ENCODE measurements at regions not wholly inside any gene's neighbourhood (a gene's known extent, or its start where the extent isn't known, plus 50 kb on each side); places are given as distances from the start of the nearest gene placed in this dataset.
A peak's percentile ranks its signal among the peaks of the same experiment; 100 is the strongest.

GRCh38 chr18:35816003-35816402, 156.5 kb upstream of the RMP24 start:
- H4K20me1 ChIP-seq: no peaks in the 10 kb centered on the region
- no peaks in the 10 kb centered on the region for H3K27me3 ChIP-seq
- no peak overlapping the region for H3K4me2 ChIP-seq
- H3K36me3 ChIP-seq: no peaks in the 10 kb centered on the region
- H3K4me1 ChIP-seq: peaks cover 0 to 16% (median 13%) of the 10 kb centered on the region in 10 experiments; a peak in 12 of 20 replicates
- H3K4me3 ChIP-seq: no peak overlapping the region
- H3K27ac ChIP-seq: no peak overlapping the region
- no peak overlapping the region for H3K9ac ChIP-seq
- H3K9me3 ChIP-seq (replicated peaks in 1 of 11): peaks cover 0 to 14% (median 0%) of the 10 kb centered on the region in 11 experiments; a peak in 2 of 22 replicates
- no peak for TF ChIP-seq Cebpa-rat (IDR thresholded peaks at IDR 0.05)

DNA sequence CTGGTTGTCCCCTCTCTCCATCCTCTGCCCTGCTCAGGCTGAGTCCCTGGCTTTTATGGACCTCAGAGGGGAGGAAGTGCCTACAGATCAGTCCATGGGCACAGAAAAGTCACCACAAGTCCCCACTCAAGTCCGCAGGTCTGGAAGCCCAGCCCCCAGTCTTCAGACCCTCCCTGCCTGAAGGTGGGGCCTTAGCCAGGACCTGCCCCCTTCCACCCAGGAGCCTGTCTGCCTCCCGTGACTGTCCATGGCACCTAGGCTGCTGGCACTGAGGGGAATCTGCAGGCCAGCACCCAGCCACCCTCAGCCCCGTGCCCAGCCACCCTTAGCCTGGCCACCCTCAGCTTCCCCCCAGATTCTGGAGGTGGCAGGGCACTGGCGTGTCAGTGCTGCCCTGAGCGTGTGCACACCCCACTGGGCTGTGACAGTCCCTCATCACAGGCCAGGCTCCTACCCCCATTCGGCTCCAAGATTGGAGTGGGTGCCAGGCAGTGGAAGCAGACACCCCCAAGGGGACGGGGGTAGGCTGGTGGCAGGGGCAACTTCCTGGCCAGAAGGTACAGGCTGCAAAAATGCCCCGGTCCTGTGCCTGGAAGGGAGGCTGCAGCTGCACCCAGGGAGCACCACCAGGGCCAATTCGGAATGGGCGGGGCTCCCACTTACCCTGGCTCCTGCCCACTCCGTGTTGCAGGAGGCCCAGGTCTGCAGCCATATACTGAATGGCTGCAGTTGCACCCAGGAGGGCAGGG, 154.7 kb upstream of the RMP24 start:
- Histone ChIP-seq H3K4me3 (no peak overlapping the region), H3K27ac (no peak overlapping the region), H3K36me3 (no peaks in the 10 kb centered on the region), H4K20me1 (no peaks in the 10 kb centered on the region), H3K9me3 (replicated peaks in 1 of 11) (peaks cover 0 to 11% (median 0%) of the 10 kb centered on the region in 11 experiments; a peak in 2 of 22 replicates), H3K27me3 (no peaks in the 10 kb centered on the region), H3K9ac (no peak overlapping the region), H3K4me1 (peaks cover 0 to 6% (median 0%) of the 10 kb centered on the region in 10 experiments; a peak in 2 of 20 replicates), H3K4me2 (no peak overlapping the region)
- TF ChIP-seq Cebpa-rat (IDR thresholded peaks at IDR 0.05): no peak

- Histone ChIP-seq H3K4me2 (no peak overlapping the region), H3K4me3 (no peak overlapping the region), H4K20me1 (no peaks in the 10 kb centered on the region), H3K36me3 (no peaks in the 10 kb centered on the region), H3K27me3 (no peaks in the 10 kb centered on the region), H3K9ac (no peak overlapping the region), H3K4me1 (peaks cover 0 to 6% (median 0%) of the 10 kb centered on the region in 10 experiments; a peak in 2 of 20 replicates), H3K9me3 (replicated peaks in 1 of 11) (peaks cover 0 to 11% (median 0%) of the 10 kb centered on the region in 11 experiments; a peak in 2 of 22 replicates), H3K27ac (no peak overlapping the region)
- no peak for TF ChIP-seq Cebpa-rat (IDR thresholded peaks at IDR 0.05)
These were observed 154.2 kb upstream of the RMP24 start for GRCh38 chr18:35818353-35818667.

DNA sequence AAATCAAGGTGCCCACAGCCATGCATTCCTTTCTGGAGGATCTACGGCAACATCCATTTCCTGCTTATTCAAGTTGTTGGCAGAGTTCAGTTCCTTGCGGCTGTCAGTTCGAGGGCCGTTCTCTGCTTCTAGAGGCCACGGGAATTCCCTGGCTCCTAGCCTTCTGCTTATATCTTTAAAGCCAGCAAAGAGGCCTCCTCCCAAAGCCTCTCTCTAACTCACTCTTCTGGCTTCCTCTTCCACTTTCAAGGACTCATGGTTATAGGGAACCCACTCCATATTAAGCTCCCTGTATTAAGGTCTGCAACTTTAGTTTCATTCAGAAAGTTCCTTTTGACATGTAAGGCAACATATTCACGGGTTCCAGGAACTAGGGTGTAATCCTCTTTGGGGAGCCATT, 150.1 kb upstream of the RMP24 start:
- Histone ChIP-seq H3K36me3 (no peaks in the 10 kb centered on the region), H3K4me1 (peaks cover 0 to 15% (median 0%) of the 10 kb centered on the region in 10 experiments; a peak in 3 of 20 replicates), H3K4me3 (no peak overlapping the region), H3K4me2 (peak overlapping the region in 1 of 11 experiments; percentile 10; a peak in 1 of 22 replicates), H3K9ac (no peak overlapping the region), H3K27ac (no peak overlapping the region), H3K27me3 (no peaks in the 10 kb centered on the region), H3K9me3 (replicated peaks in 1 of 11) (peaks cover 0 to 8% (median 0%) of the 10 kb centered on the region in 11 experiments; a peak in 2 of 22 replicates), H4K20me1 (no peaks in the 10 kb centered on the region)
- no peak for TF ChIP-seq Cebpa-rat (IDR thresholded peaks at IDR 0.05)

- H3K4me3 ChIP-seq: no peak overlapping the region
- TF ChIP-seq Cebpa-rat (IDR thresholded peaks at IDR 0.05): no peak
- peak overlapping the region in 1 of 11 experiments; percentile 4; a peak in 1 of 22 replicates for H3K4me2 ChIP-seq
- no peak overlapping the region for H3K9ac ChIP-seq
- no peaks in the 10 kb centered on the region for H3K36me3 ChIP-seq
- no peaks in the 10 kb centered on the region for H4K20me1 ChIP-seq
- H3K27ac ChIP-seq: no peak overlapping the region
- H3K9me3 ChIP-seq (replicated peaks in 1 of 11): peaks cover 5 to 37% (median 15%) of the 10 kb centered on the region in 11 experiments
- H3K27me3 ChIP-seq: no peaks in the 10 kb centered on the region
- peaks cover 0 to 18% (median 0%) of the 10 kb centered on the region in 10 experiments; a peak in 3 of 20 replicates for H3K4me1 ChIP-seq
These were observed 146.0 kb upstream of the RMP24 start for GRCh38 chr18:35826477-35826876.

DNA sequence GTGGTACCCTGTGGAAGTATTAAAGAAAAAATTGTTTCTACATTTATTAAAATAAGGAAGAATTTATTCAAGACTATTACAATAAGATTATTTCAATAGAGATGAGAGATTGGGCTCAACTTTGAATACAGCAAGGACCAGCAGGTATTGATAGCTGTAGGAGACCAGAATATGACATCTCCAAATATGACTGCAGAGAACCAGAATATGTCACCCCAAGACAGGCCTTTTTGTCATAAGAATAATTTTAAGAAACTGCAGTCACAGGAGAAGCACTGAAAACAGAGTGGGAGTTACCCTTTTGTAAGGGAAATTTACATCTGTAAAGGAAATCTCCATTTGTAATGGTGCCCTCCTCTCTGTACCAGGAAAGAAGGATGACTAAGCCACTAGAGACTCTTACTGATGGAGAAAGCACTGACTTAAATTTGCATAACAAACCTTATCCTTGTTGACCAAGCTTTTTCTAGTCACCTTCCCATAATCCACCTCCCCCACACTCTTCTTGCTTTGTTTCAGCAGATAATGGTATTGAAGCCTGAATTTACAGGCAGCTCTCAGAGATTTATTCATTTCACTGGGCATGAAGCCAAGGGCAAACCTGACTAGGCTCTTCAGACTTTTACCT, 145.1 kb upstream of the RMP24 start:
- Histone ChIP-seq H3K4me1 (peaks cover 0 to 15% (median 0%) of the 10 kb centered on the region in 10 experiments; a peak in 3 of 20 replicates), H4K20me1 (no peaks in the 10 kb centered on the region), H3K4me3 (no peak overlapping the region), H3K4me2 (peak overlapping the region in 2 of 11 experiments; percentile 4 to 5; a peak in 1 of 22 replicates), H3K9ac (no peak overlapping the region), H3K36me3 (no peaks in the 10 kb centered on the region), H3K9me3 (replicated peaks in 1 of 11) (peaks cover 14 to 46% (median 24%) of the 10 kb centered on the region in 11 experiments), H3K27me3 (no peaks in the 10 kb centered on the region), H3K27ac (no peak overlapping the region)
- no peak for TF ChIP-seq Cebpa-rat (IDR thresholded peaks at IDR 0.05)

GRCh38 chr18:35827903-35828275, 144.6 kb upstream of the RMP24 start:
- H3K27ac ChIP-seq: no peak overlapping the region
- H3K4me2 ChIP-seq: 0 out of 22 replicates have a peak overlapping the region, but pooled peaks of 1 of the 11 experiments have one; percentile 5
- no peak overlapping the region for H3K4me3 ChIP-seq
- H3K9ac ChIP-seq: no peak overlapping the region
- peaks cover 19 to 51% (median 29%) of the 10 kb centered on the region in 11 experiments for H3K9me3 ChIP-seq (replicated peaks in 1 of 11)
- H3K36me3 ChIP-seq: no peaks in the 10 kb centered on the region; a peak in 1 of 22 replicates
- H3K27me3 ChIP-seq: no peaks in the 10 kb centered on the region
- H4K20me1 ChIP-seq: no peaks in the 10 kb centered on the region
- H3K4me1 ChIP-seq: peaks cover 0 to 12% (median 0%) of the 10 kb centered on the region in 10 experiments; a peak in 3 of 20 replicates
- no peak for TF ChIP-seq Cebpa-rat (IDR thresholded peaks at IDR 0.05)

DNA sequence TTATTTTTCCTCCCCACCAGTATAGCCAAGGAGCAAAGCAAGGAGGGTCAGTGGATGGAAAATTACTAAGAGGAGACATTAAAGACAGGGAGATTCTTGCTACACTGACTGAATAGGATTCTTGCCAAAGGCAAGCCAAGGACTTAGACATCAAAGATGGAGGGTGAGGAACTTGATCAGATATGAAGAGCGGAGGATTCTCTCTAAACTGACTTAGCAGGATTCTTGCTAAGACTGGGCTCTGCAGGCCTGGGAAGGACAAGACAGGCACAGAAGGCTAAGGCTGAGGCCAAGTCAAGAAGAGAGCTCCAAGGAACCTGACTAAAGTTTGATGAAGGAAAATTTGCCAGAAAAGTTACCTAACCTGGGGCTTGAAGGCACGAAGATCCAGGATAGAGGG, 143.9 kb upstream of the RMP24 start:
- H3K4me3 ChIP-seq: no peak overlapping the region
- no peak overlapping the region for H3K4me2 ChIP-seq
- H3K27me3 ChIP-seq: no peaks in the 10 kb centered on the region
- H3K4me1 ChIP-seq: peaks cover 0 to 12% (median 0%) of the 10 kb centered on the region in 10 experiments; a peak in 3 of 20 replicates
- H3K27ac ChIP-seq: no peak overlapping the region
- no peak overlapping the region for H3K9ac ChIP-seq
- H3K36me3 ChIP-seq: no peaks in the 10 kb centered on the region; a peak in 1 of 22 replicates
- TF ChIP-seq Cebpa-rat (IDR thresholded peaks at IDR 0.05): no peak
- H3K9me3 ChIP-seq (replicated peaks in 1 of 11): peaks cover 26 to 58% (median 36%) of the 10 kb centered on the region in 11 experiments
- no peaks in the 10 kb centered on the region for H4K20me1 ChIP-seq

DNA sequence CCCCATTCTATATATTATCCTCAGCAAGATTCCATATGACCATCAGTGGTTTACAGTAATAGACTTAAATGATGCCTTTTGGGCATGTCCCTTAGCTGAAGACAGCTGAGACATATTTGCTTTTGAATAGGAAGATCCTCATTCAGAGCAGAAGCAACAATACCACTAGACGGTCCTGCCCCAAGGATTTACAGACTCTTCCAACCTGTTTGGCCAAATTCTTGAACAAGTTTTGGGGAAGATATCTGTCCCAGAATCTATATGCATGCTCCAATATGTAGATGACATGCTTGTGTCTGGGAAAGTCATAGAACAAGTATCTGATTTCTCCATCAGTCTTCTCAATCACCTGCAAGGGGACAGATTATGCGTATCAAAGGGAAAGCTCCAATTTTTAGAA, 137.1 kb upstream of the RMP24 start:
- H3K9me3 ChIP-seq (replicated peaks in 1 of 11): peaks cover 29 to 46% (median 36%) of the 10 kb centered on the region in 11 experiments
- H3K4me3 ChIP-seq: no peak overlapping the region
- peaks cover 0 to 32% (median 8%) of the 10 kb centered on the region in 10 experiments; a peak in 10 of 20 replicates for H3K4me1 ChIP-seq
- H3K36me3 ChIP-seq: no peaks in the 10 kb centered on the region; a peak in 1 of 22 replicates
- no peak for TF ChIP-seq Cebpa-rat (IDR thresholded peaks at IDR 0.05)
- H3K4me2 ChIP-seq: peak overlapping the region in 5 of 11 experiments; percentile 43 to 65 (median 50); a peak in 10 of 22 replicates
- no peaks in the 10 kb centered on the region for H4K20me1 ChIP-seq
- H3K9ac ChIP-seq: no peak overlapping the region
- peak overlapping the region in 1 of 11 experiments; percentile 24; a peak in 2 of 22 replicates for H3K27ac ChIP-seq
- H3K27me3 ChIP-seq: no peaks in the 10 kb centered on the region
